NCI-H526 treated with DMSO at 0.1 percent for 48 hours (cell line): ENCODE measurements at regions not wholly inside any gene's neighbourhood (a gene's known extent, or its start where the extent isn't known, plus 50 kb on each side); places are given as distances from the start of the nearest gene placed in this dataset.

ENCODE experiments used
- DNase-seq: peaks from one replicate; lab custom pipeline; 2025; lab: John Stamatoyannopoulos, UW

GRCh38 chr10:126847666-126848065 lies 57.6 kb upstream of the DOCK1 start:
- no peak for DNase-seq

- no peak for DNase-seq
Measured at GRCh38 chr10:126849646-126850045, 55.6 kb upstream of the DOCK1 start.

DNA sequence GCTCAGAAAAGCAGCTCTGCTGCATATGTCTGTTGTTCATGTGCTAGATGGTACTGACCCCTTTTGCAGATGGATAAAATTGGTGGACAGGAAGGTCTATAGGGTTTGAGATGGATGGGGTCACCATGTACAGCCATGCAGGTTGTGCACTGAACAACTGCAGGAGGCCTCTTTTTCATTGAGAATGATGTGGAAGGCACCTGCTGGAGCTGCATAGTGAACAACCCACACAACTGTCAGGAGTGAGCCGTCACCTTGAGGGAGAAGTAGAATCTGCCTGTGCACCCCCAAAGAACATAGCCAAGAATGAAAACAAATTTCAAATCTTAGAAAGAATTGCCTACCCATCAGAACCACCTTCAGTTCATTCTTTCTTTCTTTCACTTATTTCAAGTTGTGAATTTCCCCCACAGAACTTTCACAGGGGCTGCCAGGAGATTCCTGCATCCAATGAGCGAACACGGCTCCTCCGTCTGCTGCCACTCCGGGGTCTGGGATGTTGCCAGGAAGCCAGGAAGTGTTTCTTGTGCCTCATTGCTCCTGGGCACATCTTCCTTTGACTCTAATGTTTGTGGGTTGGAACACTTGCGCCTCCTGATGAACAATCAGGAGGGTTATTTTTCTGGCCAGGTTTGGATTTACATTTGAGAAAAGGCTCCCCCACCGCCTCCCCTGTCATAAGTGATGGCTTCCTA lies 53.7 kb upstream of the DOCK1 start:
- DNase-seq = no peak

DNA sequence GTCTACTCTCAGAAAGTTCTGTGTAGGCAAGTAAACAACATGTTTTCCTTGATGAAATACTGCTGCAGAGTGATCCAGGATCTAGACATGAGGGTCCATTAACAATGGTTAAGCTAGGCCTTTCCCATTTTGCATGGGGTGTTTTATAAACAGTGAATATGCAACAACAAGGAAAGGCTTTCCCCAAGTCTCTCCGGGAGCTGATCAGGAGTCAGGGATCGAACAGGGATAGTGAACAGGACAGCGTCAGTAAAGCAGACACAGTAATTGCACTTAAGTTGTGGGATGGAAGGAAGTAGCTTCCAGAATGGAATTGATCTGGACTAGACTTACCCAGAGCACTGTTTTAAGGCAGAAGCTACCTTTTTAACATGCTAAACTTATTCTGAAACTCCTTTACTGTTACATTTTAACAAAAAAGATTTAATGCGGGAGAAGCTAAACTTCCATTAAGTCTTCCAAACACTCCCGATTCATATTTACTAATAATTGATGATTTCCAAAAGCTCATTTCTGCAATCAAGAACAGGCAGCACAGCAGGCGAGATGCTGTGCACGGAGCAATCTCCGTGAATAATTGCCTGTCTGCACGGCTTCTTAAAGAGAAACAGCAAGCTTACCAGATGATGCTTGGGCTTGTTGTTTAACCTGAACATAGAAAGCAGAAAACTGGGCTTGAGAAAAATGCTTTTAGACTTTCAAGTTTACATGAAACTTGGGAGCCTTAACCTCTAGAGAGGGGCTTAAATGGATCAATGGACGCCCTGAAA lies 50.3 kb upstream of the DOCK1 start:
- no peak for DNase-seq
